ENCODE measurements at regions not wholly inside any gene's neighbourhood (a gene's known extent, or its start where the extent isn't known, plus 50 kb on each side); places are given as distances from the start of the nearest gene placed in this dataset.

- Mint-ChIP-seq H3K27ac (no peak overlapping the region), H3K4me3 (no peak overlapping the region), H3K36me3 (peaks cover 4% of the 10 kb centered on the region), H3K4me1 (no peaks in the 10 kb centered on the region), H3K9me3 (peaks cover 4% of the 10 kb centered on the region), H3K27me3 (ENCODE audit: low read depth) (no peaks in the 10 kb centered on the region)
- no peak for DNase-seq (ENCODE audit: low spot score in 2 of 2, unreplicated experiment in 2 of 2)
- TF ChIP-seq CTCF (IDR thresholded peaks at IDR 0.05; ENCODE audit: unreplicated experiment), result no peak
Observed at GRCh38 chr11:24070435-24070834, 426.4 kb upstream of the LUZP2 start.

GRCh38 chr11:24078018-24078417 lies 418.8 kb upstream of the LUZP2 start:
- peaks cover 10% of the 10 kb centered on the region for H3K4me1 Mint-ChIP-seq
- H3K36me3 Mint-ChIP-seq, result no peaks in the 10 kb centered on the region
- no peak for TF ChIP-seq CTCF (IDR thresholded peaks at IDR 0.05; ENCODE audit: unreplicated experiment)
- H3K4me3 Mint-ChIP-seq, result no peak overlapping the region
- no peaks in the 10 kb centered on the region for H3K27me3 Mint-ChIP-seq (ENCODE audit: low read depth)
- no peaks in the 10 kb centered on the region for H3K9me3 Mint-ChIP-seq
- no peak for DNase-seq (ENCODE audit: low spot score in 2 of 2, unreplicated experiment in 2 of 2)
- no peak overlapping the region for H3K27ac Mint-ChIP-seq

- DNase-seq (ENCODE audit: low spot score in 2 of 2, unreplicated experiment in 2 of 2), result no peak
- no peaks in the 10 kb centered on the region for H3K36me3 Mint-ChIP-seq
- no peaks in the 10 kb centered on the region for H3K27me3 Mint-ChIP-seq (ENCODE audit: low read depth)
- TF ChIP-seq CTCF (IDR thresholded peaks at IDR 0.05; ENCODE audit: unreplicated experiment), result no peak
- peaks cover 10% of the 10 kb centered on the region for H3K4me1 Mint-ChIP-seq
- H3K27ac Mint-ChIP-seq, result no peak overlapping the region
- H3K4me3 Mint-ChIP-seq, result no peak overlapping the region
- H3K9me3 Mint-ChIP-seq, result no peaks in the 10 kb centered on the region
Observed at GRCh38 chr11:24082241-24082640, 414.6 kb upstream of the LUZP2 start.

- peaks cover 10% of the 10 kb centered on the region for H3K4me1 Mint-ChIP-seq
- no peak for TF ChIP-seq CTCF (IDR thresholded peaks at IDR 0.05; ENCODE audit: unreplicated experiment)
- H3K9me3 Mint-ChIP-seq, result no peaks in the 10 kb centered on the region
- H3K27me3 Mint-ChIP-seq (ENCODE audit: low read depth), result no peaks in the 10 kb centered on the region
- no peak overlapping the region for H3K27ac Mint-ChIP-seq
- H3K4me3 Mint-ChIP-seq, result no peak overlapping the region
- no peak for DNase-seq (ENCODE audit: low spot score in 2 of 2, unreplicated experiment in 2 of 2)
- H3K36me3 Mint-ChIP-seq, result no peaks in the 10 kb centered on the region
Observed at GRCh38 chr11:24082860-24083259, 414.0 kb upstream of the LUZP2 start.

GRCh38 chr11:24084956-24085355 lies 411.9 kb upstream of the LUZP2 start:
- no peaks in the 10 kb centered on the region for H3K36me3 Mint-ChIP-seq
- no peak for DNase-seq (ENCODE audit: low spot score in 2 of 2, unreplicated experiment in 2 of 2)
- no peak overlapping the region for H3K4me3 Mint-ChIP-seq
- no peaks in the 10 kb centered on the region for H3K9me3 Mint-ChIP-seq
- no peak overlapping the region for H3K27ac Mint-ChIP-seq
- TF ChIP-seq CTCF (IDR thresholded peaks at IDR 0.05; ENCODE audit: unreplicated experiment), result no peak
- no peaks in the 10 kb centered on the region for H3K27me3 Mint-ChIP-seq (ENCODE audit: low read depth)
- H3K4me1 Mint-ChIP-seq, result peaks cover 3% of the 10 kb centered on the region

GRCh38 chr11:24086921-24087320 lies 409.9 kb upstream of the LUZP2 start:
- Mint-ChIP-seq H3K27me3 (ENCODE audit: low read depth) (no peaks in the 10 kb centered on the region), H3K4me1 (no peaks in the 10 kb centered on the region), H3K27ac (no peak overlapping the region), H3K4me3 (no peak overlapping the region), H3K36me3 (no peaks in the 10 kb centered on the region), H3K9me3 (no peaks in the 10 kb centered on the region)
- DNase-seq (ENCODE audit: low spot score in 2 of 2, unreplicated experiment in 2 of 2), result no peak
- no peak for TF ChIP-seq CTCF (IDR thresholded peaks at IDR 0.05; ENCODE audit: unreplicated experiment)
